C4-2B (cell line): ENCODE measurements at regions not wholly inside any gene's neighbourhood (a gene's known extent, or its start where the extent isn't known, plus 50 kb on each side); places are given as distances from the start of the nearest gene placed in this dataset.

Experiments
- H3K27ac ChIP-seq: fragments of 450-650 bp; 2 replicates; pipeline ENCODE4 v1.5.1; 2017
- ZFX ChIP-seq: fragments of 450-650 bp; IDR thresholded peaks from 2 replicates; pipeline ENCODE4 v1.6.1; 2017
- TF ChIP-seq, protein P1 (sequence below): fragments of 450-650 bp; conservative IDR thresholded peaks from 2 replicates; pipeline ENCODE4 v1.5.1; 2017; ENCODE audit warnings: mild to moderate bottlenecking

DNA sequence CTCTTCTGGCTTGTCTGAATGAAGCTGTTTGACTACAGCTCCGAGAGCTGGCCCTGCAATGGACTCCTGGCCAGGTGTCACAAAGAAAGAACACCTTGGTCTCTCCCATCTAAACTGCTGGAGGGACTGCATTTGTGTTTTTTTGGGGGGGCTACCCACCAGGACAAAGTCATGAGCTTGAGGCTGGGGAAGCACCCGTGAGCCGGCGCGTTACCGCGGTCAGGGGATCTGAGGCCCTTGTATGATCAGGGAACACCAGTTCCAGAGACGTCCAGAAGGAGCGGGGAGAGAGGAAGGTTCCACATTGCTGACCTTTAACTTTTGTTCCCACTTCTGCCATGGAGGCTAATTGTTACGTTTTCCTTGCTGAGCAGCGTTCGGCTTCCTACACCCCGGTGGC, 84.5 kb upstream of the C1orf174 start:
- TF ChIP-seq ZFX, result no peak
- TF ChIP-seq, protein P1, sequence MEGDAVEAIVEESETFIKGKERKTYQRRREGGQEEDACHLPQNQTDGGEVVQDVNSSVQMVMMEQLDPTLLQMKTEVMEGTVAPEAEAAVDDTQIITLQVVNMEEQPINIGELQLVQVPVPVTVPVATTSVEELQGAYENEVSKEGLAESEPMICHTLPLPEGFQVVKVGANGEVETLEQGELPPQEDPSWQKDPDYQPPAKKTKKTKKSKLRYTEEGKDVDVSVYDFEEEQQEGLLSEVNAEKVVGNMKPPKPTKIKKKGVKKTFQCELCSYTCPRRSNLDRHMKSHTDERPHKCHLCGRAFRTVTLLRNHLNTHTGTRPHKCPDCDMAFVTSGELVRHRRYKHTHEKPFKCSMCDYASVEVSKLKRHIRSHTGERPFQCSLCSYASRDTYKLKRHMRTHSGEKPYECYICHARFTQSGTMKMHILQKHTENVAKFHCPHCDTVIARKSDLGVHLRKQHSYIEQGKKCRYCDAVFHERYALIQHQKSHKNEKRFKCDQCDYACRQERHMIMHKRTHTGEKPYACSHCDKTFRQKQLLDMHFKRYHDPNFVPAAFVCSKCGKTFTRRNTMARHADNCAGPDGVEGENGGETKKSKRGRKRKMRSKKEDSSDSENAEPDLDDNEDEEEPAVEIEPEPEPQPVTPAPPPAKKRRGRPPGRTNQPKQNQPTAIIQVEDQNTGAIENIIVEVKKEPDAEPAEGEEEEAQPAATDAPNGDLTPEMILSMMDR, result no peak
- no peak overlapping the region for H3K27ac ChIP-seq

DNA sequence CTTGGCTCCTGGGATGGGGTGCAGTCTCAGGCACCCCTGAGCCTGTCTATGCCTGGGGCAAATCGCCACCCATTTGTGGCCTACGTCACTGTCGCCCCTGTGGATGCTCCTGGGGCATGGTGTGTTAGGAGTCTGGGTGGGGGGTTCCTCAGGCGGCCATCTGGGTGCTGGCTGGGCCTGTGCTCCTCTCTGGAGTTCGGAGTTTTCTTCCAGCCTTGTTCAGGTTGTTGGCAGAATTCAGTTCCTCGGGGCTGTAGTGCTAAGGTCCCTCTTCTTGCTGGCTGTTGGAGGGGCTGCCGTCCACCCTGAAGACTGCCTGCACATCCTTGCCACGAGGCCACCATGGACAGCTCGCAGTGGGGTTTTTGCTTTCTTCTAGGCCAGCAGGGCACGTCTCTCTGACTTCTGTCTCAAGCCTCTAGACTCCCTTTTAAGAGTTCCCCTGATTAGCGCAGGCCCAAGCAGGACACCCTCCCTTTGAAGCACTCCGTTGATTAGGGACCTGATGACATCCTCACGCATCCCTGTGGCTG, 86.7 kb upstream of the C1orf174 start:
- no peak overlapping the region for H3K27ac ChIP-seq
- no peak for TF ChIP-seq ZFX
- TF ChIP-seq, protein P1, result no peak

- H3K27ac ChIP-seq, result no peak overlapping the region
- no peak for TF ChIP-seq ZFX
- TF ChIP-seq, protein P1, result no peak
Measured at GRCh38 chr1:3987669-3988235, 87.7 kb upstream of the C1orf174 start.

DNA sequence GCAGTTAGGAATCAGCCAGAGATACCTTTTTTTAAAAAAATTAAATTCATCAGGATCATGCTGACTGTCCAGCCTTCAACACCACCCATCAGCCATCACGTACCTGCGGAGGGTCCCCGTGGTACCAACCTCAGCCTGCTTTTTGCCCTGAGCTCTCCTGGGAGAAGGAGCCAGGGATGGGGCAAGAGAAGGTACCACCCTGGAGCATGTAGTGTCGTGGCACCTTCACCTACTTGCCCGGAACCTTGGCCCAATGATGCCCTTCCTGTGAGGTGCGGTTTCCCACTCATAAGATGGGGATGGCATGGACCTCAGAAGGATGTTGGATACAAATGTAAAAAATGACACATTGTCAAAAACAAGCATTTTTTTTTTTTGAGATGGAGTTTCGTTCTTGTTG, 88.4 kb upstream of the C1orf174 start:
- no peak overlapping the region for H3K27ac ChIP-seq
- TF ChIP-seq ZFX, result no peak
- TF ChIP-seq, protein P1, result no peak

- TF ChIP-seq, protein P1, result no peak
- TF ChIP-seq ZFX, result no peak
- no peak overlapping the region for H3K27ac ChIP-seq
Measured at GRCh38 chr1:3989465-3989864, 89.4 kb upstream of the C1orf174 start.

- no peak overlapping the region for H3K27ac ChIP-seq
- TF ChIP-seq ZFX, result no peak
- TF ChIP-seq, protein P1, result no peak
Measured at GRCh38 chr1:3992103-3992556, 92.1 kb upstream of the C1orf174 start.

GRCh38 chr1:3992746-3993145, 92.7 kb upstream of the C1orf174 start:
- no peak overlapping the region for H3K27ac ChIP-seq
- no peak for TF ChIP-seq ZFX
- TF ChIP-seq, protein P1, result no peak
